Upper lobe of right lung (tissue), 1 donor: ENCODE measurements at regions not wholly inside any gene's neighbourhood (a gene's known extent, or its start where the extent isn't known, plus 50 kb on each side); places are given as distances from the start of the nearest gene placed in this dataset.
"Not testable (repeated sequence)": the region's sequence is repeated elsewhere in the genome, so short reads cannot be mapped to it uniquely, and the experiment has no call there.

Source experiments
- ATAC-seq: fragments of 200-7000 bp; cut with Tn5 transposase; one replicate; pipeline ENCODE4 v1.9.1; 2020; ENCODE audit warnings: mild to moderate bottlenecking, moderate library complexity
- DNase-seq: peaks from one replicate; pipeline ENCODE4 v3.0.0-alpha.2; 2020
- H3K27ac ChIP-seq: fragments of 200-600 bp; one replicate; pipeline ENCODE4 v1.8.0; 2022
- H3K27me3 ChIP-seq: fragments of 200-600 bp; one replicate; pipeline ENCODE4 v1.8.0; 2022; ENCODE audit warnings: mild to moderate bottlenecking
- H3K36me3 ChIP-seq: fragments of 200-600 bp; one replicate; pipeline ENCODE4 v1.8.0; 2022
- H3K4me1 ChIP-seq: fragments of 200-600 bp; one replicate; pipeline ENCODE4 v1.8.0; 2022
- H3K4me3 ChIP-seq: fragments of 200-600 bp; one replicate; pipeline ENCODE4 v1.8.0; 2022; ENCODE audit warnings: mild to moderate bottlenecking
- H3K9me3 ChIP-seq: fragments of 200-600 bp; one replicate; pipeline ENCODE4 v1.8.0; 2022
- intact Hi-C: fragments of 100-400 bp; cut with DNase I; formaldehyde crosslinking; loops from one replicate; pipeline ENCODE4 v1.11.0; 2022
- TF ChIP-seq, protein P1 (sequence below): fragments of 200-600 bp; IDR thresholded peaks from one replicate; pipeline ENCODE4 v1.8.0; 2022; ENCODE audit warnings: antibody characterized with exemption
- donor health status: DM: no; HTN: yes; CAD: no; lungs with severe emphysema.

DNA sequence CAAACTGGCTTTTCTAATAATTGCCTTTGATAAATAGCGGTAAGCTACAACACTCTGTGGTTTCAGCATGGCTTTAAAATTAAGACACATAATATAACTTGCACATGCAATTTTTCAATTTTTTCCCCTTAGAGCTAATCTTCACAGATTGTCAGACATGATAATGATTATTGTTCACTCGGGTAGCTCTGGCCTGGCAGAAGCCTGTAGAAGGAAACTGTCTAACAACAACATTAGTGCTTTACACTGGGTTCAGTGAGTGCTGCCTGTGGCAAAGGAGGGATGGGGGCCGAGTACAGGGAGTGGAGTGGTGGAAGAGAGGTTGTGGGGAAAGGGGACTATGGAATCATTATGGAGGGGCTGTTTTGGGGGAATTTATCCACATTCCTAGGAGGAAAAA is 67.2 kb upstream of the AUTS2 start:
- H3K27me3 ChIP-seq, result no peaks in the 10 kb centered on the region
- H3K27ac ChIP-seq, result no peak overlapping the region
- intact Hi-C loops, result no loop called here
- H3K9me3 ChIP-seq, result no peaks in the 10 kb centered on the region
- TF ChIP-seq, protein P1, sequence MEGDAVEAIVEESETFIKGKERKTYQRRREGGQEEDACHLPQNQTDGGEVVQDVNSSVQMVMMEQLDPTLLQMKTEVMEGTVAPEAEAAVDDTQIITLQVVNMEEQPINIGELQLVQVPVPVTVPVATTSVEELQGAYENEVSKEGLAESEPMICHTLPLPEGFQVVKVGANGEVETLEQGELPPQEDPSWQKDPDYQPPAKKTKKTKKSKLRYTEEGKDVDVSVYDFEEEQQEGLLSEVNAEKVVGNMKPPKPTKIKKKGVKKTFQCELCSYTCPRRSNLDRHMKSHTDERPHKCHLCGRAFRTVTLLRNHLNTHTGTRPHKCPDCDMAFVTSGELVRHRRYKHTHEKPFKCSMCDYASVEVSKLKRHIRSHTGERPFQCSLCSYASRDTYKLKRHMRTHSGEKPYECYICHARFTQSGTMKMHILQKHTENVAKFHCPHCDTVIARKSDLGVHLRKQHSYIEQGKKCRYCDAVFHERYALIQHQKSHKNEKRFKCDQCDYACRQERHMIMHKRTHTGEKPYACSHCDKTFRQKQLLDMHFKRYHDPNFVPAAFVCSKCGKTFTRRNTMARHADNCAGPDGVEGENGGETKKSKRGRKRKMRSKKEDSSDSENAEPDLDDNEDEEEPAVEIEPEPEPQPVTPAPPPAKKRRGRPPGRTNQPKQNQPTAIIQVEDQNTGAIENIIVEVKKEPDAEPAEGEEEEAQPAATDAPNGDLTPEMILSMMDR, result no peak
- ATAC-seq, result no peak
- no peaks in the 10 kb centered on the region for H3K4me1 ChIP-seq
- H3K36me3 ChIP-seq, result no peaks in the 10 kb centered on the region
- no peak overlapping the region for H3K4me3 ChIP-seq
- no peak for DNase-seq

DNA sequence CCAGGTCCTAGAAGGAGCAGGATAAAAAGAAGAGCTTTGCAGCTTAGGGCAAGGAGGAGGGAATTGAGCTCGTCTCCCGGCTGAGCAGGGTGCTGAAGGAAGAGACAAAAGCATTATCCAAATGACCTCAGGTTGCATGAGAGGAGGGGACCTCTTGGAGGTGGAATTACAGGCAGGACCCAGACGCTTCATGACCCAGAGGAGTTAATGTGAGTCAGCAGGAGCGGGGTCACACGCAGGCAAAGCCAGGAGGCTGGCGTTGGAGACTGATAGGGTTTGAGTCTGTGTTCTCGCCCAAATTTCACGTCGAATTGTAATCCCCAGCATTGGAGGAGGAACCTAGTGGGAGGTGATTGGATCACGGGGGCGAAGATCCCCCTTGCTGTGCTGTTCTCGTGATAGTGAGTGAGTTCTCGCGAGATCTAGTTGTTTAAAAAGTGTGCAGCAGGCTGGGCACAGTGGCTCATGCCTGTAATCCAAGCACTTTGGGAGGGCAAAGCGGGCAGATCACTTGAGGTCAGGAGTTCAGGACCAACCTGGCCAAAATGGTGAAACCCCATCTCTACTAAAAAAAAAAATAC is 63.7 kb upstream of the AUTS2 start:
- ATAC-seq, result no peak
- intact Hi-C loops, result no loop called here
- no peak overlapping the region for H3K27ac ChIP-seq
- no peaks in the 10 kb centered on the region for H3K36me3 ChIP-seq
- TF ChIP-seq, protein P1, result no peak
- H3K4me1 ChIP-seq, result no peaks in the 10 kb centered on the region
- no peaks in the 10 kb centered on the region for H3K9me3 ChIP-seq
- no peaks in the 10 kb centered on the region for H3K27me3 ChIP-seq
- H3K4me3 ChIP-seq, result no peak overlapping the region
- no peak for DNase-seq

DNA sequence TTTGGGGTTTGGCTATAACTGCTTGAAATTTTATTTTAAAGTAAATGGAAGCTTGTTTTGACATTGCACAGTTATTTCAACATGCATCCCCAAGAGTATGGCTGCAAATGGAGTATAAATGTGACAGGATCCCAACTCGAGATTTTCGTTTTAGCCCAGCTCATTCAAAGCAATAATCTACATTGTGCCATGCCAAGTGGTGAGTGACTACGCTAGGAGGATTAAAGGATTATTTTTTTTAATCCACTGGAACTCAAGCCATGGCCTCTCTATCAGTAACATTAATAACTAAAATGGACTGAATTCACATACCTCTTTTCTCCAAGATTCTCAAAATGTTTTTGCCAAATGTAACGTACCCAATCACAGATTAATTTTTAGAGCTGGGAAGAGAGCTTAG is 60.6 kb upstream of the AUTS2 start:
- no peaks in the 10 kb centered on the region for H3K9me3 ChIP-seq
- no peaks in the 10 kb centered on the region for H3K36me3 ChIP-seq
- no peak for DNase-seq
- H3K4me1 ChIP-seq, result no peaks in the 10 kb centered on the region
- no peak for ATAC-seq
- H3K27me3 ChIP-seq, result no peaks in the 10 kb centered on the region
- H3K27ac ChIP-seq, result no peak overlapping the region
- H3K4me3 ChIP-seq, result no peak overlapping the region
- TF ChIP-seq, protein P1, result no peak
- intact Hi-C loops, result no loop called here

DNA sequence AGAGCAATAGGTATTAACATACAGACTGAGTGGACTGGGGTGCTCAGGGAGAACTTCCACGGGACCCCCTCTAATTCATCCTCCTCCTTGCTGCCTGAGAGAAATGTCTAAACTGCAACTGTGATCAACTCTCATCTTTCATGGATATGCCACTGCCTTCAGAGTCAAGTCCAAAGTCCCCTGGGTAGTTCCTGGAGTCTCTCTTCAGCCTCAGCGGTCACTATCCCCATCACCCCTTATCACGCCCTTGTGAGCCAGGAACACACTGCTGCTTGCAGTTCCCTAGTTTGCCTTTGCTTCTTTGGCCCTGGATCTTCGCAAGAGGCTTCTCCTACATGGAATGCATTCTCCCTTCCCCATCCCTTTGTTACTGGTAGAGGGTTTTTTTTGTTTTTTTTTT is 58.7 kb upstream of the AUTS2 start:
- H3K4me3 ChIP-seq, result no peak overlapping the region
- no peaks in the 10 kb centered on the region for H3K4me1 ChIP-seq
- intact Hi-C loops, result no loop called here
- no peaks in the 10 kb centered on the region for H3K27me3 ChIP-seq
- no peaks in the 10 kb centered on the region for H3K9me3 ChIP-seq
- TF ChIP-seq, protein P1, result no peak
- no peak overlapping the region for H3K27ac ChIP-seq
- ATAC-seq (no peak), DNase-seq (no peak)
- H3K36me3 ChIP-seq, result no peaks in the 10 kb centered on the region

DNA sequence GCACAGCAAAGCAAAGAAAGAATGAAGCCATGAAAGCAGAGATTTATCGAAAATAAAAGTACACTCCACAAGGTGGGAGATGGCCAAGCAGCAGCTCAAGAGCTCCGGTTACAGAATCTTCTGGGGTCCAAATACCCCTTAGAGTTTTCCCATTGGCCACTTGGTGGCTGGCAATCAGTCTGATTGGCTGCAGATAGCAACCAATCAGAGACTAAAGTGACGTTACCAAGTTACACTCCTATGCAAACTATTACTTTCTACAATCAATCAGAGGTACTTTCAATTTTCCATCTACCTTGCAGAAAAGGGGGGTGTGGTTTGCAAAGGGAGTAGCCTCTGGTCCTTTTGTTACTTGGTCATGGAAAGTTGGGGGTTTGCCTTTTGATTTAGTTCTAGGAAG is 58.0 kb upstream of the AUTS2 start:
- intact Hi-C loops, result no loop called here
- no peak for DNase-seq
- no peaks in the 10 kb centered on the region for H3K27me3 ChIP-seq

DNA sequence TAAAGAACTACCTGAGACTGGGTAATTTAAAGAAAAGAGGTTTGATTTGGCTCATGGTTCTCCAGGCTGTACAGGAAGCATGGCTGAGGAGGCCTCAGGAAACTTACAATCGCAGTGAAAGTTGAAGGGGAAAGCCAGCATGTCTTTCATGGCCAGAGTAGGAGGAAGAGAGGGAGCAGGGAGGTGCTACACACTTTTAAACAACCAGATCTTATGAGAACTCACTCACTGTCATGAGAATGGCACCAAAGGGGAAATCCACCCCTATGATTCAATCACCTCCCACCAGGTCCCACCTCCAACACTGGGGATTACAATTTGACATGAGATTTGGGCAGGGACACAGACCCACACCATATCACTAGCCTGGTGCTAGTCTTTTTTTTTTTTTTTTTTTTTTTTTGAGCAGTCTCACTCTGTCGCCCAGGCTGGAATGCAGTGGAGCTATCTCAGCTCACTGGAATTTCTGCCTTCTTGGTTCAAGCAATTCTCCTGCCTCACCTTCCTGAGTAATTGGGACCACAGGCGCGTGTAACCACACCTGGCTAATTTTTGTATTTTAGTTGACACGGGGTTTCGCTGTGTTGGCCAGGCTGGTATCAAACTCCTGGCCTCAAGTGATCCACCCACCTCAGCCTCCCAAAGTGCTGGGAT is 56.4 kb upstream of the AUTS2 start:
- H3K4me3 ChIP-seq, H3K36me3 ChIP-seq, intact Hi-C loops, ATAC-seq, H3K4me1 ChIP-seq, H3K27ac ChIP-seq, H3K27me3 ChIP-seq, DNase-seq, H3K9me3 ChIP-seq: not testable (repeated sequence)

More for the DNA sequence above, 58.0 kb upstream of the AUTS2 start:
- Histone ChIP-seq H3K4me3 (no peak overlapping the region), H3K27ac (no peak overlapping the region), H3K9me3 (no peaks in the 10 kb centered on the region), H3K4me1 (no peaks in the 10 kb centered on the region), H3K36me3 (no peaks in the 10 kb centered on the region)
- ATAC-seq, result no peak
- TF ChIP-seq, protein P1, result no peak
